Spinal cord (tissue), 9 donors: ENCODE measurements at regions not wholly inside any gene's neighbourhood (a gene's known extent, or its start where the extent isn't known, plus 50 kb on each side); places are given as distances from the start of the nearest gene placed in this dataset.
"Not testable (repeated sequence)": the region's sequence is repeated elsewhere in the genome, so short reads cannot be mapped to it uniquely, and the experiment has no call there.

Source experiments
- DNase-seq, 6 donors: peaks; one replicate each; pipeline versions ENCODE4 v3.0.0 to v3.0.0-alpha.2; 2013 to 2015; ENCODE audit warnings: low spot score in 6 of 6, low read depth in 4 of 6
- H3K27ac ChIP-seq: one replicate; pipeline ENCODE4 v1.5.1; 2013; ENCODE audit warnings: low read depth, low read length, control low read depth
- H3K27me3 ChIP-seq: one replicate; pipeline ENCODE4 v1.6.1; 2013; ENCODE audit warnings: low read length; ENCODE audit not compliant: control insufficient read depth, insufficient read depth
- H3K36me3 ChIP-seq: one replicate; pipeline ENCODE4 v1.6.1; 2013; ENCODE audit warnings: low read length; ENCODE audit not compliant: control insufficient read depth, insufficient read depth
- H3K4me1 ChIP-seq: one replicate; pipeline ENCODE4 v1.6.1; 2013; ENCODE audit warnings: low read length; ENCODE audit not compliant: control insufficient read depth, insufficient read depth
- H3K4me3 ChIP-seq: one replicate; pipeline ENCODE4 v1.5.1; 2013; ENCODE audit warnings: low read depth, low read length, control low read depth
- H3K9me3 ChIP-seq: one replicate; pipeline ENCODE4 v1.6.1; 2013; ENCODE audit warnings: low read length; ENCODE audit not compliant: control insufficient read depth, insufficient read depth
- WGBS: methylation state at CpG from one replicate; pipeline ENCODE4 v1.1.5; 2013; ENCODE audit warnings: missing lambda C conversion rate; ENCODE audit not compliant: insufficient coverage; 5-methylcytosine and 5-hydroxymethylcytosine counted together
- donor health status: healthy.

DNA sequence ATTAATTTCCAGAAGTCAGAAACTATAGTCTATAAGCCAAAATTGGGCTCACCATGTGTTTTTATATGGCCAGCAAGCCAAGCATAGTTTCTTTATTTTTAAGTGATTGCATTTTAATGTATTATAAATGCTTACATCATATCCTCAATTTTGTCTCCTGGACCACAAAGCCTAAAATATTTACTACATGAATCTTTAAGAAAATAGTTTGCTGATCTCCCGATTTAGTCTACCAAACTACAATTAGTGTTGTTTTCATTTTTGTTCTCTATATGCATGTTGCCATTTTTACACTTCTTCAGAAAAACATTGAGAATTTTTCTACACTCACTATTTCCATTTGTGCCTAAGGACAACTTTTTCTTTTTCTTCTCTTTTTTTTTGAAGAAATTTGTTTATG lies 954.5 kb upstream of the ADAMTS5 start:
- not testable (repeated sequence) for H3K36me3 ChIP-seq

DNA sequence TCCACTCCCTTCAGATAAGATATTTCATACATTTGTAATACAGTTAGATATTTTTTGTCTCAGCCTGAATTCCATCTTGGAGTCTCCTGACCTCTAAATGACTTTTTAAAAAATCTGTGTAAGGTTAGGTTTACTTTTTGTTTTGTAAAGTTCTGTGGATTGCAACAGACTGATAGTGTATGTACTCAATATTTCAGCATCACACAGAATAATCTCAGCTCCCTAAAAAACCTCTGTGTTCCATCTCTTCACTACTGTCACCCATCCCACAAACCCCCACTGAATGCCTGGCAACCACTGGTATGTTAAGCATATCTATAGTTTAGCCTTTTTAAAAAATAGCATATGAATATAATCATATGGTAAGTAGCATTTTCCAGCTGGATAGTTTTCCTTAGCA lies 951.1 kb upstream of the ADAMTS5 start:
- not testable (repeated sequence) for DNase-seq, H3K27me3 ChIP-seq, H3K27ac ChIP-seq, H3K36me3 ChIP-seq, H3K4me3 ChIP-seq, H3K9me3 ChIP-seq, H3K4me1 ChIP-seq

More for the DNA sequence above, 954.5 kb upstream of the ADAMTS5 start:
- not testable (repeated sequence) for H3K27ac ChIP-seq, H3K4me1 ChIP-seq, H3K27me3 ChIP-seq, DNase-seq, H3K9me3 ChIP-seq, H3K4me3 ChIP-seq
- no CpG with 5 or more reads among the region's 1 CpG for WGBS

DNA sequence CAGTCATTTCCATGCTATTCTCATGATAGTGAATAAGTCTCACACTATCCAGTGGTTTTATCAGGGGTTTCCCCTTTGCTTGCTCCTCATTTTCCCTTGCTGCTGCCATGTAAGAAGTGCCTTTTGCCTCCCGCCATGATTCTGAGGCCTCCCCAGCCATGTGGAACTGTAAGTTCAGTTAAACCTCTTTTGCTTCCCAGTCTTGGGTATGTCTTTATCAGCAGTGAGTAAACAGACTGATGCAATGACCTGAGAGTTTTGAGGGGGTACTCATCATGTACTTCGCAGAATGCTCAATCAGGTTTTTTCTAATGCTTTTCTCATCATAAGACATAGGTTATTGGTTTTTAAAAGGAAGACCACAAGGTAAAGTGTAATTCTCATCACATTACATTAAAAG lies 949.4 kb upstream of the ADAMTS5 start:
- H3K4me1 ChIP-seq, H3K4me3 ChIP-seq, H3K9me3 ChIP-seq, H3K27ac ChIP-seq, H3K36me3 ChIP-seq, DNase-seq, H3K27me3 ChIP-seq: not testable (repeated sequence)
- whole genome bisulfite sequencing, result no CpG with 5 or more reads among the region's 2 CpGs

- DNase-seq, result peak in 1 of 6 donors; percentile 65
- H3K36me3 ChIP-seq, H3K27ac ChIP-seq, H3K27me3 ChIP-seq, H3K4me3 ChIP-seq, H3K4me1 ChIP-seq, H3K9me3 ChIP-seq: not testable (repeated sequence)
- no CpG with 5 or more reads among the region's 2 CpGs for WGBS
These were observed 945.2 kb upstream of the ADAMTS5 start for GRCh38 chr21:27912133-27912532.

DNA sequence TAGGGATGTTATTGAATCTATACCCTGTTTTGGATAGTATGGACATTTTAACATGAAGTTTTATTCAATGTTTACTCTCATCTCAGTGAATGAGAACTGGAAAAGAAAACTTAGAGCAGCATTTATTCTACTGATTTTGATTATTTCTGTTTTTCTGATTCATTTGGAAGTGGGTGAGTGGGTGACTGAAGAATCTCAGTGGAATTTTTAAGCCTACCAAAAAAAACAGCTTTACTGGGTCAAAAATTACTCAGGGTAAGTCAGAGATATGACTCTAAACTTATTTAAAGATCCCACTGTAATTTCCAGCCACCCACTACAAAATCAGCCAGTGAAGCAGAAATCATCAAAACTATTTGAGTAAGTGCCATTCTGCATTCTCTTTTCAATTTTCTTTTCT lies 942.6 kb upstream of the ADAMTS5 start:
- not testable (repeated sequence) for H3K4me3 ChIP-seq

DNA sequence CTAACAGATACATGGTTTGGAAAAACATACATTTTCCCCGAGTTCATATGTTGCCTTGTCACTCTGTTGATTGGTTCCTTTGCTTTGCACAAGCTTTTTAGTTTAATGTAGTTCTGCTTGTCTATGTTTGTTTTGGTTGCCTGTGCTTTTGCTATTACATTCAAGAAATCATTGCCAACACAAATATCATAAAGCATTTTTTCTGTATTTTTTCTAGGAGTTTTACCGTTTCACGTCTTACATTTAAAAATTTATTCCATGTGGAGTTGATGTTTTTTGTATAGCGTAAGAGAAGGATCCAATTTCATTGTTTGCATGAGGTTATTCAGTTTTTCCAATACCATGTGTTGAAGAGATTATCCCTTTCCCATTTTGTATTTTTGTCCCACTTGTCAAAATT lies 941.9 kb upstream of the ADAMTS5 start:
- DNase-seq, H3K9me3 ChIP-seq, H3K27ac ChIP-seq, H3K36me3 ChIP-seq, H3K27me3 ChIP-seq, H3K4me1 ChIP-seq, H3K4me3 ChIP-seq: not testable (repeated sequence)
- WGBS, result no CpG with 5 or more reads among the region's 4 CpGs

More for the DNA sequence above, 942.6 kb upstream of the ADAMTS5 start:
- H3K9me3 ChIP-seq, H3K27ac ChIP-seq, H3K27me3 ChIP-seq, H3K4me1 ChIP-seq, DNase-seq, H3K36me3 ChIP-seq: not testable (repeated sequence)

- H3K9me3 ChIP-seq, H3K36me3 ChIP-seq, H3K4me1 ChIP-seq, H3K4me3 ChIP-seq, DNase-seq, H3K27ac ChIP-seq, H3K27me3 ChIP-seq: not testable (repeated sequence)
- whole genome bisulfite sequencing, result no CpG with 5 or more reads among the region's 2 CpGs
These were observed 936.0 kb upstream of the ADAMTS5 start for GRCh38 chr21:27902904-27903303.

- H3K27me3 ChIP-seq, H3K36me3 ChIP-seq, DNase-seq, H3K27ac ChIP-seq, H3K9me3 ChIP-seq, H3K4me1 ChIP-seq, H3K4me3 ChIP-seq: not testable (repeated sequence)
- no CpG with 5 or more reads among the region's 3 CpGs for WGBS
These were observed 926.7 kb upstream of the ADAMTS5 start for GRCh38 chr21:27893619-27894018.

GRCh38 chr21:27891495-27891894 lies 924.6 kb upstream of the ADAMTS5 start:
- H3K36me3 ChIP-seq, H3K9me3 ChIP-seq, DNase-seq, H3K27me3 ChIP-seq, H3K4me3 ChIP-seq, H3K27ac ChIP-seq, H3K4me1 ChIP-seq: not testable (repeated sequence)
- no CpG with 5 or more reads among the region's 4 CpGs for WGBS

DNA sequence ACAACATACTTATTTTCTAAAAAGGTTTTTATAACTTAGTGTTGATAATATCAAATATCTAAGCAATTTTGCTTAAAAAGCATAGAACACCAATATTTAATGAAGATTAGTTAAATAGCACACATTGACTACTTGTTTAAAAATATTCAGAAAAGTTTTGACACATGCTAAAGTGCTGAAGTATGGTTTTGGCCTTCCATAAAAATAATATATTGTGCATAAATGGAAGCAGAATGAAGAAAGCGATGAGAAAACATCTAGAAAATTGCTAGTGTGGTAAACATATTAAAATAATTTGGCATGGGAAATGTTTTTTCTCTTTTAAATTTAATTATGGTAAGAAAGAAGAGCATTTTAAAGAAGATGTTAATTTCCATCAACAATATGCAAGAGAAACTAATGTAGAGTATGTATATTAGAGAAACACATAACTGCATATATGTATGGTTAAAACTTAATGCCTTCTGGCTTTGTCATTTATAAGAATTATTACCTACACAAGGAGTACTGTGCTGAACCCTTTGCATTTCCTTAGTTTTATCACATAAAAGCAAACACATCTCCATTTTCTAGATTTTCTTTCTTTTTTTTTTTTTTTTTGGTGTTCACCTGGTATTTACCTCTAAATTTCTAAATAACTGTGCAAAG lies 921.0 kb upstream of the ADAMTS5 start:
- not testable (repeated sequence) for H3K4me3 ChIP-seq, H3K4me1 ChIP-seq, H3K36me3 ChIP-seq, H3K9me3 ChIP-seq, H3K27ac ChIP-seq, DNase-seq, H3K27me3 ChIP-seq
- WGBS, result no CpG with 5 or more reads among the region's 1 CpG
